AG04450 (cell line): ENCODE measurements at regions not wholly inside any gene's neighbourhood (a gene's known extent, or its start where the extent isn't known, plus 50 kb on each side); places are given as distances from the start of the nearest gene placed in this dataset.

Experiments
- CTCF ChIA-PET: fragments of 300-600, 350-600 bp; formaldehyde crosslinking; extraction: SDS; loops from one replicate; lab custom pipeline; 2022; ENCODE audit warnings: antibody characterized with exemption, inconsistent platforms; lab: Charles Lee
- POLR2A ChIA-PET: fragments of 350-600 bp; formaldehyde crosslinking; extraction: SDS; loops from one replicate; lab custom pipeline; 2021; ENCODE audit warnings: antibody characterized with exemption, inconsistent platforms; lab: Yijun Ruan, JAX
- DNase-seq: peaks from one replicate; pipeline ENCODE4 v3.0.0-alpha.2; 2011; ENCODE audit warnings: low read depth, low spot score
- H3K27ac ChIP-seq: one replicate; pipeline ENCODE4 v1.5.1; 2012; ENCODE audit warnings: low read depth, low read length, control low read depth
- H3K27me3 ChIP-seq: one replicate; pipeline ENCODE4 v1.6.0; 2012; ENCODE audit warnings: low read length; ENCODE audit not compliant: control insufficient read depth, insufficient read depth
- H3K4me3 ChIP-seq: 2 replicates; pipeline ENCODE4 v1.5.1; 2011; ENCODE audit warnings: mild to moderate bottlenecking, low read depth, low read length, control low read depth
- H3K9me3 ChIP-seq: 2 replicates; pipeline ENCODE4 v1.5.1; 2012; ENCODE audit warnings: low read length; ENCODE audit not compliant: control insufficient read depth, insufficient read depth
- TF ChIP-seq, protein P1 (sequence below): IDR thresholded peaks from 2 replicates; pipeline ENCODE4 v1.5.1; 2011; ENCODE audit warnings: low read depth, low read length, control low read depth, inconsistent platforms

DNA sequence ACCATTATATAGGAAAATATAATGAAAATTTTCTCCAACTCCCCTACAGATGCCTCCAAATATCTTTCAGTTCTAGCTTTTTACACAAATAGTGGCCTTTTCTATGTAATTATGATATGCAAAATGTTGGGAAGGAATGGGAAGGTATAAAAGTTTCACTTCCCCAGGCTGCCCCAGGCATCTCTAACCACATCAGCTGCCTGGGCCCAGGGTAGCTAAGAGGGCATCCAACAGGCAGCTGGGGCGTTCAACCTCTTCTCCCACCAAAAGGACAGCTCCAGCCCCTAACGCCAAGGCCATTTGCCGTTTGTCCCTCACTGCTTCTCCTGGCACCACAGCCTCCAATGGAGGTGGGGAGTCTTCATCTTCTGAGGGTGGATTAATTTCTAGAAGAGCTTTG, 188.1 kb upstream of the TSC22D2 start:
- Histone ChIP-seq H3K4me3 (no peak overlapping the region), H3K27ac (no peak overlapping the region), H3K9me3 (peaks cover 8% of the 10 kb centered on the region), H3K27me3 (no peaks in the 10 kb centered on the region)
- TF ChIP-seq, protein P1, sequence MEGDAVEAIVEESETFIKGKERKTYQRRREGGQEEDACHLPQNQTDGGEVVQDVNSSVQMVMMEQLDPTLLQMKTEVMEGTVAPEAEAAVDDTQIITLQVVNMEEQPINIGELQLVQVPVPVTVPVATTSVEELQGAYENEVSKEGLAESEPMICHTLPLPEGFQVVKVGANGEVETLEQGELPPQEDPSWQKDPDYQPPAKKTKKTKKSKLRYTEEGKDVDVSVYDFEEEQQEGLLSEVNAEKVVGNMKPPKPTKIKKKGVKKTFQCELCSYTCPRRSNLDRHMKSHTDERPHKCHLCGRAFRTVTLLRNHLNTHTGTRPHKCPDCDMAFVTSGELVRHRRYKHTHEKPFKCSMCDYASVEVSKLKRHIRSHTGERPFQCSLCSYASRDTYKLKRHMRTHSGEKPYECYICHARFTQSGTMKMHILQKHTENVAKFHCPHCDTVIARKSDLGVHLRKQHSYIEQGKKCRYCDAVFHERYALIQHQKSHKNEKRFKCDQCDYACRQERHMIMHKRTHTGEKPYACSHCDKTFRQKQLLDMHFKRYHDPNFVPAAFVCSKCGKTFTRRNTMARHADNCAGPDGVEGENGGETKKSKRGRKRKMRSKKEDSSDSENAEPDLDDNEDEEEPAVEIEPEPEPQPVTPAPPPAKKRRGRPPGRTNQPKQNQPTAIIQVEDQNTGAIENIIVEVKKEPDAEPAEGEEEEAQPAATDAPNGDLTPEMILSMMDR: no peak
- ChIA-PET POLR2A (no interaction called here), CTCF (interaction anchor here (0.6 to 2.8 kb wide), 21 partner anchors 8 to 340 kb away, joined by 3 to 49 read pairs (median 4); no protein-coding TSS in a partner anchor)
- DNase-seq: no peak

DNA sequence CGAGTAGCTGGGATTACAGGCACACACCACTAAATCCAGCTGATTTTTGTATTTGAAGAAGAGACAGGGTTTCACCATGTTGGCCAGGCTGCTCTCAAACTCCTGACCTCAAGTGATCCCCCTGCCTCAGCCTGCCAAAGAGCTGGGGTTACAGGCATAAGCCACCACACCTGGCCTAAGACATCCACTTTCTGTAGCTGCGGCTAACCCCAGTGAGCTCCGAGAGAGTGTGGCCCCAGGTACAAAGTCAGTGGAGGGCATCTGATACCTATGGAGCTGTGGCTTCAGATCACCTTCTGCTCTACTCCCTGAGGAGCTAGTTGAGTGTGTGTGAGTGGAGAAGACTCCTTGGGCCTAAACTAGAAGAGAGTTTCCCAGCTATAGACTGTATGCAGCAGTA, 189.3 kb upstream of the TSC22D2 start:
- Histone ChIP-seq H3K4me3 (no peak overlapping the region), H3K9me3 (peaks cover 8% of the 10 kb centered on the region), H3K27me3 (no peaks in the 10 kb centered on the region), H3K27ac (no peak overlapping the region)
- ChIA-PET POLR2A (interaction anchor here (0.7 to 1.2 kb wide), 3 partner anchors 98 to 249 kb away, joined by 3 to 6 read pairs (median 4); partner anchors contain the start of gene PFN2), CTCF (interaction anchor here (0.5 to 2.8 kb wide), 7 partner anchors 144 to 412 kb away, joined by 3 to 49 read pairs (median 15); no protein-coding TSS in a partner anchor)
- TF ChIP-seq, protein P1: no peak
- DNase-seq: no peak

DNA sequence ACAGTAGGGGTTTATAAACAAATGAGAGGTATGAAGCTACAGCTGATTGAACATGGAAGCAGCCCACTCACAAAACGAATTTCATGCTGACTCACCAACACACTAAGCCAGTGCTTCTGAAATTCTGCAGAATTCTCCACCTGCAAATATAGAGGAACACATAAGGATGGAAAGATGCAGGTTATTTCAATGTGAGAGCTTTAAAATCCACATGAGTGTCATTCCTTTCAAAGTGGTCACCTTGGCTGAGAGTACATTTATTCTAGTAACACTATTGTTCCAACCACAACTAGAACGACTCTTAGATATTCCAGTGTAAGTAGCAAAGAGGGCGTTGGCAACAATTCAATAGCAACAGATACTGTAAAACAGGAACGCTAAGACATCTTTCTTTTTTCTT, 189.9 kb upstream of the TSC22D2 start:
- Histone ChIP-seq H3K27me3 (no peaks in the 10 kb centered on the region), H3K4me3 (no peak overlapping the region), H3K27ac (no peak overlapping the region), H3K9me3 (peaks cover 8% of the 10 kb centered on the region)
- ChIA-PET CTCF (interaction anchor here (0.5 to 2.8 kb wide), 3 partner anchors 34 to 411 kb away, joined by 3 to 49 read pairs (median 7); no protein-coding TSS in a partner anchor), POLR2A (interaction anchor here (1.2 kb wide), 1 partner anchor 247 kb away, joined by 3 read pairs; the partner anchor contains the start of gene PFN2)
- no peak for DNase-seq
- TF ChIP-seq, protein P1: no peak

DNA sequence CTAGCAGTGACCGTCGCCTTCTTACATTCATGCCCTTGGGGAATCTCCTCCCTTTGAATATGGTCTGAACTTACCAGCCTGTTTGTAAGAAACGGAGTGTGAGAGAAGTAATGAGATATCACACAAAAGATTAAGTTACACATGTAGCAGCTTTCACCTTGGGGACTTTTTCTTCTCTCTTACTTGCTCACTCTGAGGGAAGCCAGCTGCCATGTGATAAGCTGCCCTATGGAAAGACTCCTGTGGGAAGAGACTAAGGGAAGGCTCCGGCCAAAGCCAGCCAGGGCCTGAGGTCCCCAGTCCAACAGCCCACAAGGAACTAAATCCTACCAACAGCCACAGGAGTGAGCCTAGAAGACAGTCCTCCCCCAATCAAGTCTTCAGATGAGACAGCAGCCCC, 190.4 kb upstream of the TSC22D2 start:
- ChIA-PET POLR2A (no interaction called here), CTCF (interaction anchor here (0.6 to 1.8 kb wide), 3 partner anchors 34 to 283 kb away, joined by 3 to 15 read pairs (median 7); no protein-coding TSS in a partner anchor)
- TF ChIP-seq, protein P1: no peak

DNA sequence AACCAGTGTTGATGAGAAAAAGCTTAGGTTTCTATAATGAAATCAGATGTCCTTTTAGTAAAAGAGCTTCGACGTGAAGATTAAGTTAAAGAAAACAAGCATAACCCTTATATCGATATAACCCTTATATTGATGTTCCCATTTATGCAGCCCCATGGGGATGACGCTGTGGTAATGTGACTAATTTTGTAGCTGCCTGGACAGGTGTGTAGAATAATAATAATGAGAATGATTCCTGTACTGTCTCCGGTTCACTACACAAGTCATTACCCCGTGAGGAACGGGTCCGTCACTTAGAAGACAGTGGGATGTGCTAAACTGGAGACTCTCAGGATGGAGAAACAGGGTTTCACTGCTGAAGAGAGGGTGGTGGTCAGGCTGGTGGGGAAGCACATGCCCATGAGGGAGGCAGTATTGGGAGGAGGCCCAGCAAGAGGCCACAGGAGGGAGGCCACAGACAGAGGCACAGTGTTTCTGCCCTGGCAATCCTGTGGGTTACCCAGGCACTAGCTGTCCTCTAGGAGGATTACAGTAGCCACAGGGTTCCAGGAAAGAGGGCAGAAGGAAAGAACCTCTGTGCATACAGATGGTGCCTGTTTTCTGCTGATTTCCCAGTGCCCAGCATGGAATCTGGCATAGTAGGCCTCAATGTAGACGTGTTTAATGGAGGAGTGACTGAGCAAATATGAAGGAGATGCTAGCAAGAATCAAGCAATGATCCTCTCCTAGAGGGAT, 191.1 kb upstream of the TSC22D2 start:
- ChIA-PET POLR2A (interaction anchor here (1.5 kb wide), 1 partner anchor 247 kb away, joined by 6 read pairs; no protein-coding TSS in a partner anchor), CTCF (interaction anchor here (0.6 to 2.0 kb wide), 12 partner anchors 12 to 409 kb away, joined by 3 to 15 read pairs (median 4); no protein-coding TSS in a partner anchor)
- DNase-seq: no peak
- Histone ChIP-seq H3K4me3 (no peak overlapping the region), H3K9me3 (peaks cover 8% of the 10 kb centered on the region), H3K27ac (no peak overlapping the region), H3K27me3 (peaks cover 4% of the 10 kb centered on the region)
- TF ChIP-seq, protein P1: no peak

More for the DNA sequence above, 190.4 kb upstream of the TSC22D2 start:
- no peak for DNase-seq
- H3K9me3 ChIP-seq: peaks cover 8% of the 10 kb centered on the region
- no peaks in the 10 kb centered on the region for H3K27me3 ChIP-seq
- H3K4me3 ChIP-seq: no peak overlapping the region
- H3K27ac ChIP-seq: no peak overlapping the region
